Urothelium cell line (cell line): ENCODE measurements at regions not wholly inside any gene's neighbourhood (a gene's known extent, or its start where the extent isn't known, plus 50 kb on each side); places are given as distances from the start of the nearest gene placed in this dataset.
A peak's percentile ranks its signal among the peaks of the same experiment; 100 is the strongest.

Experiments used
- DNase-seq: peaks from one replicate; pipeline ENCODE4 v3.0.0; 2011; ENCODE audit warnings: low spot score, mixed read lengths
- FAIRE-seq: peaks from 2 replicates; lab custom pipeline; 2011; peaks lifted over from hg19 to GRCh38; lab: Jason Lieb, UNC

GRCh38 chr6:87815449-87815848, 113.4 kb upstream of the AKIRIN2 start:
- FAIRE-seq: no peak
- DNase-seq: no peak

GRCh38 chr6:87808005-87808757, 106.1 kb upstream of the AKIRIN2 start:
- FAIRE-seq: no peak
- DNase-seq: no peak

- FAIRE-seq (no peak), DNase-seq (no peak)
Measured at GRCh38 chr6:87807475-87807874, 105.4 kb upstream of the AKIRIN2 start.

- DNase-seq (no peak), FAIRE-seq (no peak)
Measured at GRCh38 chr6:87806635-87807034, 104.6 kb upstream of the AKIRIN2 start.

GRCh38 chr6:87806099-87806498, 104.1 kb upstream of the AKIRIN2 start:
- FAIRE-seq: no peak
- no peak for DNase-seq

- FAIRE-seq (no peak), DNase-seq (no peak)
Measured at GRCh38 chr6:87803791-87804190, 101.8 kb upstream of the AKIRIN2 start.

GRCh38 chr6:87799651-87800050, 97.6 kb upstream of the AKIRIN2 start:
- no peak for FAIRE-seq
- DNase-seq: no peak

GRCh38 chr6:87798393-87799278, 96.6 kb upstream of the AKIRIN2 start:
- FAIRE-seq (no peak), DNase-seq (no peak)

GRCh38 chr6:87794922-87795885, 93.2 kb upstream of the AKIRIN2 start:
- FAIRE-seq: no peak
- no peak for DNase-seq

GRCh38 chr6:87793315-87793714, 91.3 kb upstream of the AKIRIN2 start:
- FAIRE-seq: no peak
- no peak for DNase-seq

GRCh38 chr6:87791982-87792381, 89.9 kb upstream of the AKIRIN2 start:
- FAIRE-seq (no peak), DNase-seq (no peak)

- FAIRE-seq (no peak), DNase-seq (no peak)
Measured at GRCh38 chr6:87791485-87791884, 89.5 kb upstream of the AKIRIN2 start.

- DNase-seq (no peak), FAIRE-seq (no peak)
Measured at GRCh38 chr6:87791029-87791428, 89.0 kb upstream of the AKIRIN2 start.

- no peak for FAIRE-seq
- DNase-seq: no peak
Measured at GRCh38 chr6:87789900-87790290, 87.9 kb upstream of the AKIRIN2 start.

- DNase-seq: peak; percentile 16
- no peak for FAIRE-seq
Measured at GRCh38 chr6:87789198-87789899, 87.3 kb upstream of the AKIRIN2 start.

GRCh38 chr6:87788141-87788540, 86.1 kb upstream of the AKIRIN2 start:
- DNase-seq: no peak
- no peak for FAIRE-seq

GRCh38 chr6:87785229-87785862, 83.3 kb upstream of the AKIRIN2 start:
- DNase-seq (no peak), FAIRE-seq (no peak)

- DNase-seq: no peak
- FAIRE-seq: no peak
Measured at GRCh38 chr6:87784690-87785089, 82.7 kb upstream of the AKIRIN2 start.

- FAIRE-seq: no peak
Measured at GRCh38 chr6:87784051-87784450, 82.0 kb upstream of the AKIRIN2 start.

GRCh38 chr6:87779542-87779941, 77.5 kb upstream of the AKIRIN2 start:
- FAIRE-seq (no peak), DNase-seq (no peak)

More at GRCh38 chr6:87784051-87784450, 82.0 kb upstream of the AKIRIN2 start:
- no peak for DNase-seq
